Right renal cortex interstitium (tissue), 3 donors: ENCODE measurements at regions not wholly inside any gene's neighbourhood (a gene's known extent, or its start where the extent isn't known, plus 50 kb on each side); places are given as distances from the start of the nearest gene placed in this dataset.
"Not testable (repeated sequence)": the region's sequence is repeated elsewhere in the genome, so short reads cannot be mapped to it uniquely, and the experiment has no call there.

ENCODE experiments used
- DNase-seq, 3 donors: peaks; one replicate each; pipeline ENCODE4 v3.0.0-alpha.2; 2013; ENCODE audit warnings: low read depth in 3 of 3, low spot score in 2 of 3

DNA sequence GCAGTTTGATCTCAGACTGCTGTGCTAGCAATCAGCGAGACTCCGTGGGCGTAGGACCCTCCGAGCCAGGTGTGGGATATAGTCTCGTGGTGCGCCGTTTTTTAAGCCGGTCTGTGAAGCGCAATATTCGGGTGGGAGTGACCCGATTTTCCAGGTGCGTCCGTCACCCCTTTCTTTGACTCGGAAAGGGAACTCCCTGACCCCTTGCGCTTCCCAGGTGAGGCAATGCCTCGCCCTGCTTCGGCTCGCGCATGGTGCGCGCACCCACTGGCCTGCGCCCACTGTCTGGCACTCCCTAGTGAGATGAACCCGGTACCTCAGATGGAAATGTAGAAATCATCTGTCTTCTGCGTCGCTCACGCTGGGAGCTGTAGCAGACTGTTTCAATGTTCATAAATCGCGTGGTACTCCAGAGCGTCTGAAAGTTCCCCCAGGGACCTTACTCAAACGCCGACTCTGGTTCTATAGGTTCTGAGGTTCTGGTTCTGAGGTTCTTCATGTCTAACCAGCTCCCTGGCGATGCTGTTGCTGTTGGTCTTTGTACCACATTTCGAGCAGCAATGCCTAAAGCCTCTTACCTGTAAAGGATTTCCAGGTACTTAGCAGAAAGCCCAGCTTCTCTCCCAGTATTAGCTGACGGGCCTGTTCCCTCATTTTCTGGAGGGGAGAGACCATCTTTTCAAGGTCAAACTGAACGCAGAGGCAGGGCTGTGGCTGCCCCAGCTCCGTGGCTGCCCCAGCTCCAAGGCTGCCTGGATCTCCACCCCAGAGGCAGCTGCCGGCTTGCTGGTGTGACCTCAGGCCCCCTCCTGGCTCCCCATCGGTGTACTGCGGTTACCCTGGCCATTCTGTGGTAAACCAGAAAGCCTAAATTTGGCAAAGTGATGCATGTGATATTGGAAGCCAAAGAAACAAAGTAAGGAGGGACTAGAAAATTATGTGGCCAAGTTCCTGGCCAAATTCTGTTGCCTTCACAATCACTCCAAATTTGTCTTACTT lies 207.9 kb downstream of the RAB11FIP2 start:
- not testable (repeated sequence) for DNase-seq

DNA sequence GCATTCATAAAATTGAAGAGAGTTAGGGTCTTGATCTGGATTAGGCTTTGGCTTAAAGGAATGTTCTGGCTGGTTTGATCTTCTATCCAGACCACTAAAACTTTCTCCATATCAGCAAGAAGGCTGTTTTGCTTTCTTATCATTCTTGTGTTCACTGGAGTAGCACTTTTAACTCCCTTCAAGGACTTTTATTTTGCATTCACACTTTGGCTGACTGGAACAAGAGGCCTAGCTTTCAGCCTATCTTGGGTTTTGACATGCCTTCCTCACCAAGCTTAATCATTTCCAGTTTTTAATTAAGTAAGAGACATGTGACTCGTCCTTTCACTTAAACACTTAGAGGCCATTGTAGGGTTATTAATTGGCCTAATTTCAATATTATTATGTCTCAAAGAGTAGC lies 190.3 kb downstream of the RAB11FIP2 start:
- not testable (repeated sequence) for DNase-seq

DNA sequence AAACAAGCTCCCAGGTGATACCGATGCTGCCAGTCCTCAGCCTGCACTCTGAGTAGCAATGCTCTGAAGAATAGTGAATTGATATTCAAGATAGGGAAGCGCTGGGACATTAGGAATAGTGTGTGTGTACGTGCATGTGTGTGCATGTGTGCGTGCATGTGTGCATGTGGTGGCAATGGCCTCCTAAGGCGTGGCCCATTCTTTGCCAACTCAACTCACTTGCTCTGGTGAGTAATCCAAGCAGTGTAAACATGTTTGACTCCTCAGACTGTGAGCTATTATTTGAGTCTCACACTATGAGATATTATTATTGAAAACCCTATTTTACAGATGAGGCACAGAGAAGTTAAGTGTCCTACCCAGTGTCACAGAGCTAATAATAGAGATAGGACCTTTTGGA lies 186.6 kb downstream of the RAB11FIP2 start:
- DNase-seq = no peak

DNA sequence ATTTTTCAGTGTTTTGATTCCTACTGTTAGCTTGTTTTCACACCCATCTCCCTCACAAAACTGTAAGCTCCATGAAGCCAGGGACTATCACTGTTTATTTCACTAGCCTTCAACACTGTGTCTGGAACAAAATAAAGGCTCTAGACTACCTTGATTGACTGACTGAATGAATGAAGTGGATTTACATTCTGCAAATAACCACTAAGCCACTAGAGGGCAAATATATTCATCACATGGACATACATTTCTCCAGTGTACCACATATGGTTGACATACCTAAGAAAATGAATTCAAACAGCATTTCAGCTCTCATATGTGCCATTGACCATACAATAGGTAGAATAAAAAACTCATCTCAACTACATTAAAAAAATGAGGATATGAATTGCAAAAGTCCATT lies 185.9 kb downstream of the RAB11FIP2 start:
- no peak for DNase-seq

DNA sequence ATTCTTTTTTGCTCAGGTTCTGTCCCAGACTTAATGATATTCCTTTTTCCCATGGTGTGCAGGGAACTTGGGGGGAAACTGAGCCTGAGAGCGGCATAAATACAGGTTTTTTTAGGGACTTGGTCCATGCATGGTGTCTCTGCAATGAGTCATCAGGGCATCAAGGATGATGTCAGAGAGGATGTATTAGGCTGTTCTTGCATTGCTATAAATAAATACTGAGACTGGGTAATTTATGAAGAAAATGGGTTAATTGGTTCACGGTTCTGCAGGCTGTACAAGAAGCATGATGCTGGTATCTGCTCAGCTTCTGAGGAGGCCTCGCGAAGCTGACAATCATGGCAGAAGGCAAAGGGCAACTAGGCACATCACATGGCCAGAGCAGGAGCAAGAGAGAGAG lies 185.4 kb downstream of the RAB11FIP2 start:
- DNase-seq = no peak

DNA sequence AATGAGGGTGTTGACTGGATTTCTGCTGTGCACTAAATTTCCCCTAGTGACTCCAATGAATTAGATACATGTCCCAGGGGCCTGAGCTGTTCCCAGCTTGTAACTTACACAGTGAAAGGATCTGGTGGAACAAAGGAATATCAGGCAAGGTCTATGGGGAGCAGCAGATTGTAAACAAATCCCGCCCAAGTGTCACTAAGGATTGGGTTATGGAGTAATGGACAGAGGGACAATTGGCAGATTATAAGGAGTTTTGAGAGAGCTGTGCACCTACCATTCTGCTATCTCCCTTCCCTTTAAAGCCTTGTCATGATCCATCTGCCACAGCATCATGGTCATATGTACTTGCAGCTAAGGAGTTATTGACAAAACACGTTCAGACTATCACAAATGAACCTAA lies 183.0 kb downstream of the RAB11FIP2 start:
- no peak for DNase-seq

DNA sequence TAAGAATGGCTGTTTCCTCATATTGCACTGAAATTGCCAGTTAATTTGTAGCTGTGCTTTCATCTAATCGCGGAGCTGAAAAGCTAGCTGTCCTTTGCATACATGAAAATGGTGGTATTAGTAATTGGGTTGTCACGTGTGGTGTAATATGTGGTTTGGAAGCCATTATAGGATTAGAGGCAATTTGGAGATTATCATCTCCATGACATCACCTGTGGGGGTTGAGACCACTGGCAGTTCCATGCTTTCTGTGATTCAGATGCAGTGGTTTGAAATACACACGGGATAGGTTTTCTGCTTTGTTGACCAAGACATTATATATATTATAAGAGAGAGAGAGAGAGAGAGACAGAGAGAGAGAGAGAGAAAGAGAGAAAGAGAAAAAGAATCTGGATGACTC lies 180.8 kb downstream of the RAB11FIP2 start:
- no peak for DNase-seq

DNA sequence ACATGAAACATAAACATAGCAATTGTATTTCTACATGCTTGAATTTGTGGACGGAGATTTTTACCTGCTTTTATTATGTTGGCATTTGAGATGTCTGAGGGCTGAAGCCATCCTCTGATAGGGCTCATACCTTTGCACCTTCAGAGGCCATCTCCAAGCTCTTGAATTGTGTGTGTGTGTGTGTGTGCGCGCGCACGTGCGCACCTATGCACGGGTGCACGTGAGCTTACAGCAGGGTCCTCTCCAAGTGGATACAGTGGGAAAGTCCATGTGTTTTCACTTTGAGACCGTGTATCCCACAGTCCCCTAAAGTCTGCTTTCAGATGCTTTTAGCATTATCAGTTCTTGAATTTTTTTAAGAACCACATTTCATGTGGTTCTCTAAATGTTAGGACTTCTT lies 178.6 kb downstream of the RAB11FIP2 start:
- no peak for DNase-seq

DNA sequence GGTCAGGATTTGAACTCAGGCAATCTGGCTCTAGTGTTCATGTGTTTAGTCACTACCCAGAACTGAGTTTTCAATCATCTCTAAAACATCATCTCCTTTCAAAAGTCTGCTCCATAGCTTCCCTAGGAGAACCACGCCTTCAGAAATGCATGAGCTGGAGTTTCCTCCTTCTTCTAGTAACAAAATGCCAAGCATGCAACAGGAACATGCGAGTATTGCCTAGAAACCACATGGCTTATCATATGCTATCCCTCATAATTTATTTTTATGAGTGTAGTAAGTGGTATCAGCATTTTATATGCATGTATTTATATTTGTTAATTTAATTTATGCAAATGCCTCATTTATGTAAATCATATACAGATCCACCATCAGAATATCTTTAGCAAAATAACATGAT lies 170.9 kb downstream of the RAB11FIP2 start:
- no peak for DNase-seq

DNA sequence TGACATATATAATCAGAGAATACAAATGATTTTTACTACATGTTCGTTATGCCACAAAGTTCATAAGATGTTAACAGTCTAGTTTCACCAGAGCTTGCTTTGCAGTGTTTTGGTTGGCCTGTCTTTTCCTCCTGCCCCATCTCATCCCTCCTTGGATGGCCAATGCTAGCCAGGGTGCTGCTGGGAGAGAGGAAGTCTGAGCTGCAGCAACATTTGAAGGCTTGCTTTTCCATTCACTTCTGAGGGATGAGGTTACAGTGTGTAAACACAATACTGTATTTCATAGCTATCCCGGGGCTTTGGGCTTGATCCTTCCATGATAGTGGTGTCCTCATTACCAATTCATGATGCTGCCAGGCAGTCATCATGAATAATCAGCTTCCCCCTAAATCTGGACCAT lies 170.5 kb downstream of the RAB11FIP2 start:
- DNase-seq = no peak

DNA sequence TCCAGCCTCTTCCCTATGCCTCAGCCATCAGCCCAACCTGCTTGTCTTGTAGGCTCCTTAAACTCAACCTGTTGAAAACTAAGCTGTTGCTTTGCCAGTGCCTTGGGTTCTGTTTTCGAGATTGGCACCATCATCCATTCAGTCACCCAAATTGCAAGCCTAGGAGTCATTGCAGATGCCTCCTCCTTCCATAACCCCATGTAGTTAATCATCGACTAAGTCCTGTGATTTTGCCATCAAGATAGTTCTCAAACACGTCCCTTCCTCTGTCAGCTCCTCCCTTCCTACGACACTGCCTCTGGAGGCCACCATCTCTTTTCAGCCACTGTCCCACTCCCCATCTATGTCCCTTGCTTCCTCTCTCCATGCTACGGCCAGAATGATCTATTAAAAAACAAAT lies 168.1 kb downstream of the RAB11FIP2 start:
- no peak for DNase-seq

DNA sequence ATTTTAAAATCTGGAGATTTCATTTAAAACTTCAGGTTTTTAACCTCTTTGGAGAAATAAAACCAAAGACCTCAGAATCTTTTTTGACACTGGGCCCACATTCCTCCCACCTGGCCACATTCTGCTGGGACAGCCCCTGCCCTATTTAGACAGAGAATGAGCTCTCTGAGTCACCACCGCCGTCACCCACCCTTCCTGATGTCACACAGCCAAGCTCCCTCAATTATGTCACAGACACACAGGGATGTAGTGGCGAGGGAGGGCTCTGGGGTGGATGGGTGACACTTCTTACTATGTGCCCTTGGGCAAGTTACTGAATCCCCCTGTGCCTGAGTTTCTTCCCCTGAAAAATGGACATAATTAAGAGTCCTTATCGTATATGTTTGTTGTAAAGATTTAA lies 162.6 kb downstream of the RAB11FIP2 start:
- DNase-seq = no peak

DNA sequence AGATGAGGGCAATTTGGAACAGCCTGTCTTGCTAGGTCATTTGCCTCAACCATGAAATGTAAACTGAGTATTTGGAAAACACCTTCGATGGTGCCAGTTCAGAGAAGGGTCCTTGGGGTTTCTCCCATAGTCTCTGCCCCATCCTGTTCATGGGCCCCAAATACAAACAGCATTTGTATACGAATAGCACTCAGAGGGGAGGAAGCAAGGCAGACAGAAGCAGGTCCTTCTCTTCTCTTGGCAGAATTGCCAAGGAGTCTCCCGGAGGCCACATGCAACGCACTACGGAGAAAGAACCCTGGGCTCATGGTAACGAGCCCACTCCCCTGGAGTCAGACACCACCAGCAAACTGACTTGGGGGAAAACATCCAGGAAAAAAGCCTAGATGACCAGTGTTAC lies 162.1 kb downstream of the RAB11FIP2 start:
- DNase-seq = no peak

DNA sequence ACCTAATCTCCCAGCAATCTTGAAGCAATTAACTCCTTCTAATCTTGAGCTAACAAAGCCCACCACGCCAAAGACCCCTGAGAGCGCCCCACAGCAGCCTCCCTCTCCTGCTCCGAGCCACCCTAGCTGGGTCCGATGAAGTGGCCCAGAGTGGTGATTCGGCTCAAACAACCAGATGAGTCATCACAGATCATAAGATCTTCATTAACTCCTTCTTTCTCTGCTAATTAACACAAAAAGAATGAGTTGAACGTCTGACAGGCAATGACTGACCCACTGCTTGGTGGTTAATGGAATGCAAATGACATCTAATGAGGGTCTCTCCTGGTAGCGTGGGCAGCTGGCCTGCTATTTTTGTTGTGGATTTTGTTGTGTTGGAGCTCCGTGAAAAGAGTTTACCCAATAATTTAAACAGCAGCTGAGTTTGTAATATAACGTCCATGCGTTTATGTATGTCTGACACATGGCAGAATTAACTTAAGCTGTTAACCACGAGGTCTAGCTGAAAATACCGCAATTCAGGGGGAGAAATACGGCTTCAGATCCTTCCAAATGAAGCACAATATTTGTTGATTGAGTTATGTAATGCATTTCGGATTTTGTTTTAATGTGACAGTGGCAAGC lies 161.4 kb downstream of the RAB11FIP2 start:
- no peak for DNase-seq

DNA sequence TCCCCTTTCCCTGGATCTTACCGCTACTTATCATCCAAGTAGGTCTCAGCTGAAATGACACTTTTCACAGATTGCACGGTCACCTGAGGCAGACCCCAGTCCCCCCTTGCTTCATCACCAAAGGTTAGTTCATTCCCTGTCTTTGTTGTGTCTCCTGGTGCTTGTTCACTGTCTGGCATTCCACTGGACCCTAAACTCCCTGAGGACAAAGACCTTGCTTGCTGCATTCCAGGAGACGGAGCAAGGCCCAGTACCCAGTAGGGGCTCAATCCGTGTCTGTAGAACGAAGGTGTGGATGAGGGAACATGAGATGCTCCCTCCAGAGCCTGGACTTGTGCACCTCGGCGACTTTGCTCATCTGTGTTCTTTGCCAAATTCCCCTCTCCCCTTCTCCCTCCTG lies 160.0 kb downstream of the RAB11FIP2 start:
- DNase-seq = no peak

DNA sequence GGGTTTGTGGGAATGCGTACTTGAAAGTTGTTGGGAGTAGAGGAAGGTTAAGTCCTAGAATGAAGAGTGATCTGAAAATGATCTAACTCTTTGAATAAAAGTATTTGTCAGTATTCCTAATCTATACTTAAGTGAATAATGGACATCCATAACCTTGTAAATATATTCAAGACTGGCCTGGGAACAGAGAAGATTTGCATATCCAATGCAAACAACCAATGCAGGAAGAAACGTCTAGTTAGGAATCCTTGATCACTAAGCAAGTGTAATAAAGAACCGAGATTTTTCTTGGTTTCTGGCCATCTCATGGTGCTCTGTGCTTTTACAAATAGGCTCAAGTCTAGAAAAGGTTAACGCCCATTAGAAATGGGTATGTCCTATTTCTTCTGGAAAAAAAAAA lies 157.1 kb downstream of the RAB11FIP2 start:
- DNase-seq = no peak

DNA sequence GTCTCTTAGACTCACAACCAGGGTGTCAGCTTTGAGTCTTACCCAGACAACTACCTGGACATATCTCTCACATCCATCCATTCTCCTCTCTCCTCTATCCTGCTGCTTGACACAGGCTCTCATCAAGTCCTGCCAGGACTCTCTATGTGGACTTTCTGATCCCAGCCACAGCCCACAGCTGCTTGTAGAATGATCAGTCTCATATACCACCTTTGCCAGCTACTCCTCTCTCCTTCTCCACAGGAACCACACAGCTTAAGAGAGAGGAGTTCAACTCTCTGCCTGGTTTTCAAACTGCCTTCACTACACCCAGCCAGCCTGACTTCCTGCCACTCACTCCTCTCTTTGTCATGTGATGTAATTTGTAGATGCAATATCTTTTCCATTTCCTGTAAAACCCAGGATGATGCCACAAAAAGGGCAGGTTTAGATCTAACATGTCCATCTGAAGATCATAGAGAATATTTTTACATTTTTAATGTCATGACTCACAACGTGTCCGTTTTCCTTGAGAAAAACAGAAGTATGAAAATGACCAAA lies 154.0 kb downstream of the RAB11FIP2 start:
- no peak for DNase-seq

DNA sequence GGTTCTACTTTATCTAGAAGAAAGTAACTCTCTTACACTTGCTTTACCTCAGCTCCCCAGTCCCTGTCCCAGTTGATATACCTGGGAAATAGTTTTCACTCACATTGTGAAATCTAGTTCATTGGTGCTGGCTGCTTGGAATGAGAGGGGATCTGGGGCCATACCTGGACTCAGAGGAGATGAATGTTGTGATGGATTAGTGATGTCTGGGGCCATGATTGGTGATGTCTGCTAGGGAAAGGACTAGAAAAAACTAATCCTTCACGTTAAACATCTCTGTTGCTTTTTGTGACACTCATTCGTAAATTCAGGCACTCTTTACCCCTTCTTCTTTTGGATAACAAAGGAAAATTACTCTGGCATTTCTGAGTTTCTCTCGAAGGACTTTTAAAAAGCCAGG lies 152.4 kb downstream of the RAB11FIP2 start:
- no peak for DNase-seq

DNA sequence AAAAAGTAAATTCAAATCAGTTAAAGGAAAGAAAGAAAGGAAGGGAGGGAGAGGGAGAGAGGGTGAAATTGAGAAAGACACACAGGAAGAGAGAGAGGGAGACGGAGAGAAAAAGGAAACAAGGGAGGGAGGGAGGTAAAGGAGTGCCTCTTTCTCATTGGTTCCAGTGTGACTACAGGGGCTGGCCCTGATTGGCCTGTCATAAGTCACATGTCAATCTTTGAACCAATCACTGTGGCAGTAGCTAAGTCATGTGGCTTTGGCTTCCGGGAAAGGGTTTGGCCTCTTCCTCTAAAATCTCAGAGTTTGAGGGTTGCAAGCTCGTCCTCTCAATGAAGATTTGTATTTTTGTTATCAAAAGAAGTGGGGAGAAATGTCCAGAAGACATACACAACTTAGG lies 150.2 kb downstream of the RAB11FIP2 start:
- no peak for DNase-seq

DNA sequence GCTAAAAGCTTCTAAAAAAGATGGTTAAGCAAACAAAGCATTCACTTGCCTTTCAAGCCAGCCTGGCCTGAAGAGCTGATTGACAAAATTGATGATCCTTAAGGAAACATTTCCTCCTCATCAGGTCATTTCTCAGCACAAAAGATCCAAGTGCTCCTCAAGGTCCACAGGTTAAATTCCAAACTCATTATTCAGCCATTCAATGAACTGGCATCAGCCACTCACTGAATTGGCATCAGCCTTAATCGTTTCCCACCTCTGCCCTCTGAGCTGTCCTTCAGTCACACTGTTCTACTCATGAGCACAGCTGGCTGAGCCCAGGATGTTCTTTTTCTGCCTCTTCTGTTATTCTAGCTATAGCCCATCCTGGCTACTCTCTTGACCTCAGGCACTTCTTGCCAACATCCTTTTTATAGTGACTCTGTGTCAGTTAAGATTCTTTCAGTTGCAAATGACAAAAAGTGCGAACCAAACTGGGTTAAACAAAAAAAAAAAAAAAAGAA lies 147.5 kb downstream of the RAB11FIP2 start:
- no peak for DNase-seq

DNA sequence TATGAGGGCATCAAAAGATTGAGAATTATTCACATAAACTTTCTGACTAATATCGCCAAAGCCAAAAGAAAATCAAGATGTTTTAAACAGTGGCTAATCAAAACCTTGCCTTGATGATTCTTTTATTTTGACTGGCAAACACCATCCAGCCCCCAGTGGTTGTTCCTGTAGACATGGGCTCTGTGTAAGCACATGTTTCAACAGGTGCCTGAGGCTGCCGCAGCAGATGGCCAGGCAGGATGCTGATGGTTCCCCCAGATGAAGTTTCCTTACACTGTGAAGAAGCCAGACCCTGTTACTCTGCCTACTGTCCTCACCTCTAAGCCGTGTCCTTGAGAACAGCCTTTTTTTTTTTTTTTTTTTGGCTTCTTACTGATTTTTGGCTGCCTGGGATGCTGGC lies 146.5 kb downstream of the RAB11FIP2 start:
- DNase-seq = no peak

DNA sequence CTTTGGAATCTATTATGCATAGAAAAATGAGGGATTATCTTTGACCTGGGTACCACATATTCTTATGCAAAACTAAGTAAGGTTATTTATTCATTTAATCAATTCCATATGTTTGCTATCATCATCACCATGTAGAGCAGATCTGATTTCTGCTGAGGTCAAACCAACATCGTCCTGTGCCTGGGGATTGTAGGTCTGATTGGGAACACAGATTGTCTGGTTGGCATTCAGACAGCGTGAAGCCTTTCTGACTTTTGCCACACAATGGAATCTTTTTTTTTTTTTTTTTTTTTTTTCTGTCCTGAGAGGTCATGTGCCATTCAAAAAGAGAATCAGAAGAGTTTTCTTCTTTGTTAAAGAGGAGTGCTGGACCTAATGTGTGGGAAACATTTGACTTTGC lies 142.9 kb downstream of the RAB11FIP2 start:
- no peak for DNase-seq
